ENCODE measurements at regions not wholly inside any gene's neighbourhood (a gene's known extent, or its start where the extent isn't known, plus 50 kb on each side); places are given as distances from the start of the nearest gene placed in this dataset.

DNA sequence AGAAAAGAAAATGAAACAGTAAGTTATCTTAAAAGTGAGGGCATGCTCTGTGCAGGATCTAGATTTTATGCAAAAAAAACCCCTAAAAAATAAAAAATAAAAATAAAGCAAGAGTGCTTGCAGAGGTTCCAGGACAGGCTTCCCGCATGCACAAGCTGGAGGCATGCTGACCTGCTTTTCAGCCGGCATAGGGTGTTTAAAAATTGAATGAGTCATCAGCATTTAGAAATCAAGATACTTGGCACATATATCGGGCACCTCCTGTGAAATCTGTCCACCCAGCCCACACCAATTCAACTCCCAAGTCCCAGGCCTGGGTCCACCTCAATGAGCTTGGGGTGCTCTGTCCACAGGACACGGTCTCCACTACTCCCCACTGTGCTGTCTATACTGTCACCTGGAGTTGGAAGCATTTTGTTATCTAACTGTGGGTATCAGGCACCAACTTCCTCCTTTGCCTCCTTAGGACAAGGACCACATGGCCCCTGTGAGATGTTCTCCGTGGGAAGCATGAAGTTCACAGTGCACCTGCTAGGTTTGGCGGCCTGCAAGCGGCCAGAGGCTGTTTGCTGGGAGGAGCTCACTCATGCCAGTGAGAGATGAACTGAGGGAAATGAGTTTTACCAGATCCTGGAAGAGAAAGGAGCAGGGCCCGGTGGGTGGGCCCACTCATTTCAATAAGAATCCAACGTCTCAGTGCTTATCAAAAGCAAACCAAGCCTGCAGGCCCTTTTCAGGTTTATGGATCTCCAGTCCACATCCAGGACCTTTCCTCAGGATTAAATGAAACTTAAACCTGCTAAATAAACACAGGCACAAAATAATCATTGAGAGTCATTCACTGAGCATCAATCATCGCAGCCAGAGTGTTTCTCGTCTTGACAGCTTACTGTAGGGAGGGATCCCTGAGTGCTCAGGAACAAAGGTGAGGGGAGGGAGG is 121.1 kb downstream of the FOXA2 start:
- no peaks in the 10 kb centered on the region for H3K36me3 ChIP-seq (ENCODE audit: control insufficient read depth, low read length)
- no peaks in the 10 kb centered on the region for H3F3A ChIP-seq (ENCODE audit: control insufficient read depth, insufficient read depth)
- TF ChIP-seq EZH2phosphoT487 (IDR thresholded peaks at IDR 0.05; ENCODE audit: borderline replicate concordance, low read length): no peak
- TF ChIP-seq, protein P1, sequence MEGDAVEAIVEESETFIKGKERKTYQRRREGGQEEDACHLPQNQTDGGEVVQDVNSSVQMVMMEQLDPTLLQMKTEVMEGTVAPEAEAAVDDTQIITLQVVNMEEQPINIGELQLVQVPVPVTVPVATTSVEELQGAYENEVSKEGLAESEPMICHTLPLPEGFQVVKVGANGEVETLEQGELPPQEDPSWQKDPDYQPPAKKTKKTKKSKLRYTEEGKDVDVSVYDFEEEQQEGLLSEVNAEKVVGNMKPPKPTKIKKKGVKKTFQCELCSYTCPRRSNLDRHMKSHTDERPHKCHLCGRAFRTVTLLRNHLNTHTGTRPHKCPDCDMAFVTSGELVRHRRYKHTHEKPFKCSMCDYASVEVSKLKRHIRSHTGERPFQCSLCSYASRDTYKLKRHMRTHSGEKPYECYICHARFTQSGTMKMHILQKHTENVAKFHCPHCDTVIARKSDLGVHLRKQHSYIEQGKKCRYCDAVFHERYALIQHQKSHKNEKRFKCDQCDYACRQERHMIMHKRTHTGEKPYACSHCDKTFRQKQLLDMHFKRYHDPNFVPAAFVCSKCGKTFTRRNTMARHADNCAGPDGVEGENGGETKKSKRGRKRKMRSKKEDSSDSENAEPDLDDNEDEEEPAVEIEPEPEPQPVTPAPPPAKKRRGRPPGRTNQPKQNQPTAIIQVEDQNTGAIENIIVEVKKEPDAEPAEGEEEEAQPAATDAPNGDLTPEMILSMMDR (IDR thresholded peaks at IDR 0.05; ENCODE audit: low read depth, low read length, poor library complexity, severe bottlenecking): no peak
- no peaks in the 10 kb centered on the region for H4K20me1 ChIP-seq (ENCODE audit: control insufficient read depth, insufficient read depth, low read depth, low read length)
- H3K27me3 ChIP-seq (ENCODE audit: control insufficient read depth, low read length): no peaks in the 10 kb centered on the region
- no peaks in the 10 kb centered on the region for H3K9me3 ChIP-seq (ENCODE audit: control insufficient read depth, insufficient read depth, low read length)
- H3K4me1 ChIP-seq (ENCODE audit: control insufficient read depth, low read length): no peaks in the 10 kb centered on the region
- H3K9me2 ChIP-seq (replicated peaks; ENCODE audit: control insufficient read depth, low read length): no peaks in the 10 kb centered on the region
- no peak overlapping the region for H3K4me3 ChIP-seq (ENCODE audit: low read length)
- H3K27ac ChIP-seq (ENCODE audit: low read depth, low read length): no peak overlapping the region
- no peak overlapping the region for H3K4me2 ChIP-seq (ENCODE audit: low read length)
- H3K79me2 ChIP-seq (ENCODE audit: control insufficient read depth, low read length): no peaks in the 10 kb centered on the region

DNA sequence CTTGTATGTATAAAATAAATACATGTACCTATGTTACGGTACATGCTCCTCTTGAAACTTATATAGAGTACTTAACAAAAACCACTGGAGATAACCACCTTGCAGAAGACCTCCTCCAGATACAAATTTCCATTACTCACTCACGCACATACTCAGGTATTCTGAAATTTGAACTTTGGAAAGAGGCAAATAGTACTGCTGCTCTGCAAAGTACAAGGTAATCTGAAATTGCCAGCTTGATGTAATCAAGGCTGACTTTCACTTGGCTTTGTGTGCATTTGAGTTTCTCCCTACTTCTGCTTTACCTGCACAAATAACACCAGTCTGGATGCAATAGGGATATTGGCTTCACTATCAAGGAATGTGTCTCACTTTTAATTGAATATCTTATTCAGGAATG is 123.6 kb downstream of the FOXA2 start:
- Histone ChIP-seq H3K27me3 (ENCODE audit: control insufficient read depth, low read length) (no peaks in the 10 kb centered on the region), H3K4me3 (ENCODE audit: low read length) (no peak overlapping the region)
- TF ChIP-seq EZH2phosphoT487 (IDR thresholded peaks at IDR 0.05; ENCODE audit: borderline replicate concordance, low read length): no peak
- TF ChIP-seq, protein P1 (IDR thresholded peaks at IDR 0.05; ENCODE audit: low read depth, low read length, poor library complexity, severe bottlenecking): no peak

DNA sequence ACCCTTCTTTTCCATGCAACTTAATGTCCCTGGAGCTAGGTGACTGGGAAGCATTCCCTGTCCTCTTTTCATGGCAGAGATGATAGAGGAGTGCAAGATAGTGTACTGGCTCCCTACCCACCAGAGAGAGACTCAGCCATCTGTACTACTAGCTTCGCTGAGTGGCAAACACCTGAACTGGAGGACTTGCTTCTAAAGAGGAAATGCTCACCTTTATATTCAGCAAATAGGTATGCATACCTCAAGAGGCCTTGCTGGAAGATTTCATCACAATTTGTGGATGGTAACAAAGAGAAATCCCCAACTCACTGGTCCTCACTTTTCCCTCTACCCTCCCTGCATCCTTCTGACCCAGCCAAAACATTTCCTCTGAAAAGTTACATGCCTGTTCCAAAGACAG is 124.1 kb downstream of the FOXA2 start:
- no peak overlapping the region for H3K4me3 ChIP-seq (ENCODE audit: low read length)
- H3K4me1 ChIP-seq (ENCODE audit: control insufficient read depth, low read length): no peaks in the 10 kb centered on the region
- no peak overlapping the region for H3K4me2 ChIP-seq (ENCODE audit: low read length)
- H3K27ac ChIP-seq (ENCODE audit: low read depth, low read length): no peak overlapping the region
- no peaks in the 10 kb centered on the region for H3K79me2 ChIP-seq (ENCODE audit: control insufficient read depth, low read length)
- no peaks in the 10 kb centered on the region for H3K9me3 ChIP-seq (ENCODE audit: control insufficient read depth, insufficient read depth, low read length)
- H3K36me3 ChIP-seq (ENCODE audit: control insufficient read depth, low read length): no peaks in the 10 kb centered on the region
- no peak for TF ChIP-seq EZH2phosphoT487 (IDR thresholded peaks at IDR 0.05; ENCODE audit: borderline replicate concordance, low read length)
- TF ChIP-seq, protein P1 (IDR thresholded peaks at IDR 0.05; ENCODE audit: low read depth, low read length, poor library complexity, severe bottlenecking): no peak
- no peaks in the 10 kb centered on the region for H3F3A ChIP-seq (ENCODE audit: control insufficient read depth, insufficient read depth)
- H3K27me3 ChIP-seq (ENCODE audit: control insufficient read depth, low read length): no peaks in the 10 kb centered on the region
- H3K9me2 ChIP-seq (replicated peaks; ENCODE audit: control insufficient read depth, low read length): no peaks in the 10 kb centered on the region
- H4K20me1 ChIP-seq (ENCODE audit: control insufficient read depth, insufficient read depth, low read depth, low read length): no peaks in the 10 kb centered on the region

More for the DNA sequence above, 123.6 kb downstream of the FOXA2 start:
- no peaks in the 10 kb centered on the region for H3K79me2 ChIP-seq (ENCODE audit: control insufficient read depth, low read length)
- H3K4me2 ChIP-seq (ENCODE audit: low read length): no peak overlapping the region
- no peaks in the 10 kb centered on the region for H3K9me2 ChIP-seq (replicated peaks; ENCODE audit: control insufficient read depth, low read length)
- H4K20me1 ChIP-seq (ENCODE audit: control insufficient read depth, insufficient read depth, low read depth, low read length): no peaks in the 10 kb centered on the region
- H3K27ac ChIP-seq (ENCODE audit: low read depth, low read length): no peak overlapping the region
- H3K4me1 ChIP-seq (ENCODE audit: control insufficient read depth, low read length): no peaks in the 10 kb centered on the region
- no peaks in the 10 kb centered on the region for H3K9me3 ChIP-seq (ENCODE audit: control insufficient read depth, insufficient read depth, low read length)
- H3F3A ChIP-seq (ENCODE audit: control insufficient read depth, insufficient read depth): no peaks in the 10 kb centered on the region
- H3K36me3 ChIP-seq (ENCODE audit: control insufficient read depth, low read length): no peaks in the 10 kb centered on the region

All from DOHH2 (cell line).